ENCODE measurements at regions not wholly inside any gene's neighbourhood (a gene's known extent, or its start where the extent isn't known, plus 50 kb on each side); places are given as distances from the start of the nearest gene placed in this dataset.

DNA sequence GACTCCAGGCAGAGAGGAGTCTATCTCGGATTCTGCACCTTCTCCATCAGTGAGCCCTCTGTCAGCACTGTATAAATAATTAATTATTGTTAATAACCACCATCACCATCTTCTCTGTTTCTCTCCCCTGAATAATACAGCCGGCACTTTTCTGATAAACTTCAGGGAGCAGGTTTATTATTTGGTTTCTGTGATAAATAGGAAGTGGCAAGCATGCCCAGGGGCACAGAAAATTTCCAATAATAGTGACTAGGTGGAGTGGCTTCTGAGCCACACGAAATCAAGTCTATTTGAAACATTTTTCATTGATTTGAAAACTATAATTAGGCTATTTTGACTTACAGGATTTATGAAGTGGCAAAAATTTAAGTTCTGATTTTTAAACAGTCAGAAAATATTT is 186.8 kb upstream of the TMEM229A start:
- no peaks in the 10 kb centered on the region for H3K4me1 ChIP-seq
- no peaks in the 10 kb centered on the region for H3K27me3 ChIP-seq
- no peak for DNase-seq
- H3K36me3 ChIP-seq, result no peaks in the 10 kb centered on the region
- no peaks in the 10 kb centered on the region for H3K9me3 ChIP-seq
- TF ChIP-seq, protein P1, sequence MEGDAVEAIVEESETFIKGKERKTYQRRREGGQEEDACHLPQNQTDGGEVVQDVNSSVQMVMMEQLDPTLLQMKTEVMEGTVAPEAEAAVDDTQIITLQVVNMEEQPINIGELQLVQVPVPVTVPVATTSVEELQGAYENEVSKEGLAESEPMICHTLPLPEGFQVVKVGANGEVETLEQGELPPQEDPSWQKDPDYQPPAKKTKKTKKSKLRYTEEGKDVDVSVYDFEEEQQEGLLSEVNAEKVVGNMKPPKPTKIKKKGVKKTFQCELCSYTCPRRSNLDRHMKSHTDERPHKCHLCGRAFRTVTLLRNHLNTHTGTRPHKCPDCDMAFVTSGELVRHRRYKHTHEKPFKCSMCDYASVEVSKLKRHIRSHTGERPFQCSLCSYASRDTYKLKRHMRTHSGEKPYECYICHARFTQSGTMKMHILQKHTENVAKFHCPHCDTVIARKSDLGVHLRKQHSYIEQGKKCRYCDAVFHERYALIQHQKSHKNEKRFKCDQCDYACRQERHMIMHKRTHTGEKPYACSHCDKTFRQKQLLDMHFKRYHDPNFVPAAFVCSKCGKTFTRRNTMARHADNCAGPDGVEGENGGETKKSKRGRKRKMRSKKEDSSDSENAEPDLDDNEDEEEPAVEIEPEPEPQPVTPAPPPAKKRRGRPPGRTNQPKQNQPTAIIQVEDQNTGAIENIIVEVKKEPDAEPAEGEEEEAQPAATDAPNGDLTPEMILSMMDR (IDR thresholded peaks at IDR 0.05; ENCODE audit: low read depth, low read length), result no peak
- H3K4me3 ChIP-seq (ENCODE audit: low read depth, low read length), result no peak overlapping the region

- Histone ChIP-seq H3K4me1 (no peaks in the 10 kb centered on the region), H3K36me3 (no peaks in the 10 kb centered on the region), H3K9me3 (no peaks in the 10 kb centered on the region), H3K4me3 (ENCODE audit: low read depth, low read length) (no peak overlapping the region), H3K27me3 (no peaks in the 10 kb centered on the region)
- DNase-seq, result no peak
- TF ChIP-seq, protein P1 (IDR thresholded peaks at IDR 0.05; ENCODE audit: low read depth, low read length), result no peak
These were observed 175.8 kb upstream of the TMEM229A start for GRCh38 chr7:124208642-124209041.

DNA sequence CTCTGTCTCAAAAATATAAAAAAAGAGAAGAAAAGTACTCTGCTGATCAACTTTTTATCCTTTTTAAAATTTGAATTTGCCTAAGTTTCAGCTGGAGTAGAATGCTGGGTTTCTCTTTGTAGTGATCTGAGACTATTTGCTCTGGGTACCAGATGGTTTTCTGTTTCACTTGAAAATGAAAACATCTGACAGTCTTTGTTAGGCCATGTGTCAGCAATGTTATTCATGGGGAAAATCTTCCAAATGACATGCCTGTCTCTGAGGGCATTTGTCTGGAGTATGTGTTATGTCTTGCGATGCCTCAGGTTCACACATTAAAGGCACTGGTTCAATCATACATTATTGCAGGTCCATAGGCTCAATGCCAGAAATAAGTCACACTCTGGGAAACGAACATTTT is 175.3 kb upstream of the TMEM229A start:
- H3K4me1 ChIP-seq, result no peaks in the 10 kb centered on the region
- TF ChIP-seq, protein P1 (IDR thresholded peaks at IDR 0.05; ENCODE audit: low read depth, low read length), result no peak

GRCh38 chr7:124205526-124205925 is 172.7 kb upstream of the TMEM229A start:
- TF ChIP-seq, protein P1 (IDR thresholded peaks at IDR 0.05; ENCODE audit: low read depth, low read length), result no peak
- Histone ChIP-seq H3K9me3 (no peaks in the 10 kb centered on the region), H3K27me3 (no peaks in the 10 kb centered on the region), H3K4me3 (ENCODE audit: low read depth, low read length) (no peak overlapping the region), H3K36me3 (no peaks in the 10 kb centered on the region), H3K4me1 (no peaks in the 10 kb centered on the region)
- no peak for DNase-seq

More for the DNA sequence above, 175.3 kb upstream of the TMEM229A start:
- DNase-seq, result no peak
- no peak overlapping the region for H3K4me3 ChIP-seq (ENCODE audit: low read depth, low read length)
- H3K36me3 ChIP-seq, result no peaks in the 10 kb centered on the region
- H3K9me3 ChIP-seq, result no peaks in the 10 kb centered on the region
- no peaks in the 10 kb centered on the region for H3K27me3 ChIP-seq

DNA sequence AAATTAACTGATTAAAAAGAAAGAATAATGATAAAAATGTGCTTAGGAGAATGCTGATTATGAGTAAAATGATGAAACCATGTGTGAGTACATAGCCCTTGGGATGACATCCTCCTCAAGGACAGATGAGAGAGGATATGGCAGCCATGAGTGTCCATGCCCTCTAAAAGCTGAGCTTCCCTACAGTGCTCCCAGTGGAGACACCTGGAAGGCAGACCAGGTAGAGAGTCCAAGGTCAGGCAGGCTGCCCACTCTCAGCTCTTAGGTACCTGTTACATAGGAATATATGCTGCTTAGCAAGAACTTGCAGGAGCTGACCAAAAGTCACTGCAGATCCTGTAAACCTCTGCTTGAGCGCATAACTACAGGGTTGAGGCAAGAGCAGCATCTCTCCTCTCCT is 169.7 kb upstream of the TMEM229A start:
- TF ChIP-seq, protein P1 (IDR thresholded peaks at IDR 0.05; ENCODE audit: low read depth, low read length), result no peak
- no peak for DNase-seq
- Histone ChIP-seq H3K4me1 (no peaks in the 10 kb centered on the region), H3K36me3 (no peaks in the 10 kb centered on the region), H3K9me3 (no peaks in the 10 kb centered on the region), H3K27me3 (no peaks in the 10 kb centered on the region; the same call in 1 of the 2 replicates), H3K4me3 (ENCODE audit: low read depth, low read length) (no peak overlapping the region)

DNA sequence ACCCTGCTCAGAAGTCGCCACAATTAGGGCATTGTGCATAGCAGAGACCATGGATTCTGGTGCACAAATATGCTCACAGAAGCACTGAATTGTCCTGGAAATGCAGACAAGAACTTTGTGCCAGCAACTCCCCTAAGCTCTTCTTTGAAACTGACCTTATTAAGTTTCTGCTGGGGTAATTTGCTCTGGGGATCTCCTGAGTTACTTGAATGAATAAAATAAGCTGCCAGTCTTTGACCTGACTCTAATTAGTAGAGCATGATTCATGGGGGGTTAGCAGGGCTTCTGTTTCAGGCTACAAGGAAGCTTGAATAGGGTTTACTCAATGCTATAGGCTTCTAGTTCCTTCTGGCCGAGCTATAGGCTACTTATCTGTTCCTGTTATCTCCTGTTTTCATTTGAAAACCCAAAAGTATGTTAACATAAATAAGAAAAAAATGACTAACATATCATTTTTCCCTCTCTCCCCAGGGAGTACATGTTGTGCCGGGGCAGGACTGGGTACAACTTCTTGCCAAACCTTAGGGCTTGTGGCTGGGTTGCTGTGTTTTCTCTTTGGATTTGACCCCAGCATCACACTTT is 169.0 kb upstream of the TMEM229A start:
- no peaks in the 10 kb centered on the region for H3K36me3 ChIP-seq
- no peak overlapping the region for H3K4me3 ChIP-seq (ENCODE audit: low read depth, low read length)
- no peaks in the 10 kb centered on the region; the same call in 1 of the 2 replicates for H3K27me3 ChIP-seq
- no peaks in the 10 kb centered on the region for H3K9me3 ChIP-seq
- no peak for DNase-seq
- no peaks in the 10 kb centered on the region for H3K4me1 ChIP-seq
- TF ChIP-seq, protein P1 (IDR thresholded peaks at IDR 0.05; ENCODE audit: low read depth, low read length), result no peak
